ENCODE measurements at regions not wholly inside any gene's neighbourhood (a gene's known extent, or its start where the extent isn't known, plus 50 kb on each side); places are given as distances from the start of the nearest gene placed in this dataset.
"Not testable (repeated sequence)": the region's sequence is repeated elsewhere in the genome, so short reads cannot be mapped to it uniquely, and the experiment has no call there.

GRCh38 chr2:12543076-12543977 lies 173.4 kb upstream of the TRIB2 start:
- DNase-seq (ENCODE audit: low spot score) = no peak

DNA sequence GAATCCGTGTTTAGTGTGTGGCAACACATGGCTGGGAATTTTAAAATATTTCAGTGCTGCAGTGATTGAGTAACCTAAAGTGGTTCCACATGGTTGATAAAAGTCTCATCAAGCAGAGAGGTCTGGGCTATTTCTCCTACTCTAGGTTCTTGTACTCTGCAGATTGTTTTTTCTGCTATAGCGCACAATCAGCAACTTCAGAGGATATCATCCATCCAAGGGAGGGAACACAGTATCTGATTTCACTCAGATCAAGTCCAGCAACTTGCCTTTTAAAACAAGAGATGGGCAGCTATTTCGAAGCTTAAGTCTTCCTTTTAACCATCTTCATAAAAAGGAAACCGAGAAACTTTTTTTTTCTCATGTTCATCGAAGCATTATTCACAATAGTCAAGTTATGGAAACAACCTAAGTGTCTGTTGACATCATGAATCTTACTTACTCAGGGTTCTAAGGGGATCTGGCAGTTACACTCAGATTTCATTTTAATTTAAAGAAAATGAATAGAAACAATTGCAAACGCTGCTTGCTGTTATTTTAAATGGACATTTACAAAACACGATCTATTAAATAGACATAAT lies 172.7 kb upstream of the TRIB2 start:
- no peak for DNase-seq (ENCODE audit: low spot score)

DNA sequence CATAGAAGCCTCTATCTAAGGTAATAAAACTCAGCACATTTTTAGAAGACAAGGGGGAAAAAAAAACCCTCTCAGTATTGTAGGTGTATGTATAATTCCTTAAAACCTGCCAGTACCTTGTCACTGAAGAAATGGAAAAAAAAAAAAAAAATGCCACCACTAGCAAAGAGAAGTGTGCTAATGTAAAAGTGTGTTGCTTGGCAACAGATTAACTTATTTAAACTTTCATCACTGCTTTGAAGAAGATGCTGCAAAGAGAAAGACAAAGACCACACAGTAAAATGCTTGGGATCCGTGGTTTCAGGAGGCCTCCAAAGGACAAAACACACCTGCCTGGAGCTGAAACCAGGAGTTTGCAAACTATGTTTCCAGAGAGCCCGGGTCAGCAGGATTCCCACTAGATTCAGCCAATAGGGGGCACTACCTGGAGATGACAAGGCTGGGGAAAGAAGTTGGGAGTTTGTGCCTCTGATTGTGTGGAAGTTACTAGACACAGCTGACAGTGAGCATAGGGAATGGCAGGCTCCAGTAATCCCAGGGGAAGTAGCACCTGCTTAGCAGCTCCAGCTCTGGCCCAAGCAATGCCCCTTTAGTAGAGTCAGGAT lies 169.1 kb upstream of the TRIB2 start:
- DNase-seq (ENCODE audit: low spot score) = no peak

GRCh38 chr2:12548906-12549305 lies 167.8 kb upstream of the TRIB2 start:
- no peak for DNase-seq (ENCODE audit: low spot score)

DNA sequence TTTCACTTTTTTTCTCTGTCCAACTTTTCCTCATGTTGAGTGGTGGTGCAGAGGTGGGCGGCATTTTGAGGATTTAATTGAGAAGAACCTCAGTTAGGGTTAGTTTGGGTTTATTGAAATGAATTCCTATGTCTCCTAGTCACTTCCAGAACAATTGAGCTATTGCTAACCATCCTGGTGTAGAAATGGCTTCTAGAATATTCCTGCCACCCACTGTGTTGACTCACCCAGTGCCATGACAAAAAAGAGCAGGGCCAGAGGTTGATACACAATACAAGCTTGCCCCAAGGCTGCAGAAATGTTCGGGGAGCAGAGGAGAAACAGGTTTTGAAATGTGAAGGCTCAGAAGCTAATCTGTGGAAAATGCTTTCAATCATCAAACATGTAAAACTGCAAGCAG lies 167.1 kb upstream of the TRIB2 start:
- no peak for DNase-seq (ENCODE audit: low spot score)

DNA sequence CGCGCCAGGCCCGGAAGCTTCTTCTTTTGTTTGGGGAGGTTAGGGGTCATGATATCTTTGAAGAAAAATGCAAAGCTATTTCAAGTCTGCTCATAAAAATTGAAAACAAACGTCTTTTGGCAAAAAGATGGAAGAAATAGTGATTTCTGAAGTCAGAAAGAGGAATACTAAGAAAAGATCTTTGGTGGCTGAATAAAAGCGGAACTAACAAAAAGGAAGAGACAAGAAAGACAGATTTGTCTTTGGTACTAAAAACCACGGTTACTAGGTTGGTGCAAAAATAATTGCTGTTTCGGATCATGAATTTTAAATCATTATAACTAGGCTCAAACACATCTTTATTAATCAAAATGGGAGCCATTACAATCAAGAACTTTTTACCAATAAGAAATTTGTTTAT lies 164.6 kb upstream of the TRIB2 start:
- peak; percentile 43 for DNase-seq (ENCODE audit: low spot score)

GRCh38 chr2:12554224-12555011 lies 162.3 kb upstream of the TRIB2 start:
- no peak for DNase-seq (ENCODE audit: low spot score)

- no peak for DNase-seq (ENCODE audit: low spot score)
These were observed 161.6 kb upstream of the TRIB2 start for GRCh38 chr2:12555012-12555645.

GRCh38 chr2:12556762-12557161 lies 160.0 kb upstream of the TRIB2 start:
- no peak for DNase-seq (ENCODE audit: low spot score)

DNA sequence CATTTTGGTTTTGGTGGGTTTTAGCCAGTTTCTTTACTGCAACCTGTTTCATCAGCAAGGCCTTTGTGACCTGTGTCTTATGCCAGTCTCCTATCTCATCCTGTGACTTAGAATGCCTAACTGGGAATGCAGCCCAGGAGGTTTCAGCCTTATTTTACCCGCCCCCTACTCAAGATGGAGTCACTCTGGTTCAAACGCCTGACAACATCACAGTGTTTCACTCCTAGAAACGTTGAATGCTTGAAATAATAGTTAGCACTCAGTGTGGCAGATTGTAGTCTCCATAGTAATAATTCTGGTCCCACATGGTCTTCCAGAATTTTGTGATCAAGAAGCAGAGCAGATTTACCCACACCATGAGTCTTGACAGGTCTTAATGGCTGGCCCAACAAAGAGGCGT lies 159.0 kb upstream of the TRIB2 start:
- no peak for DNase-seq (ENCODE audit: low spot score)

- no peak for DNase-seq (ENCODE audit: low spot score)
These were observed 158.2 kb upstream of the TRIB2 start for GRCh38 chr2:12558519-12558918.

GRCh38 chr2:12560618-12561017 lies 156.1 kb upstream of the TRIB2 start:
- peak; percentile 29 for DNase-seq (ENCODE audit: low spot score)

GRCh38 chr2:12567411-12567810 lies 149.3 kb upstream of the TRIB2 start:
- no peak for DNase-seq (ENCODE audit: low spot score)

DNA sequence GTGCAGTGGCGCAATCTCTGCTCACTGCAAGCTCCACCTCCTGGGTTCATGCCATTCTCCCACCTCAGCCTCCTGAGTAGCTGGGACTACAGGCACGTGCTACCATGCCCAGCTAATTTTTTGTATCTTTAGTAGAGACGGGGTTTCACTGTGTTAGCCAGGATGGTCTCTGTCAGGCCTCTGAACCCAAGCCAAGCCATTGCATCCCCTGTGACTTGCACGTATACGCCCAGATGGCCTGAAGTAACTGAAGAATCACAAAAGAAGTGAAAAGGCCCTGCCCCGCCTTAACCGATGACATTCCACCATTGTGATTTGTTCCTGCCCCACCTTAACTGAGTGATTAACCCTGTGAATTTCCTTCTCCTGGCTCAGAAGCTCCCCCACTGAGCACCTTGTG lies 147.2 kb upstream of the TRIB2 start:
- DNase-seq (ENCODE audit: low spot score) = not testable (repeated sequence)

DNA sequence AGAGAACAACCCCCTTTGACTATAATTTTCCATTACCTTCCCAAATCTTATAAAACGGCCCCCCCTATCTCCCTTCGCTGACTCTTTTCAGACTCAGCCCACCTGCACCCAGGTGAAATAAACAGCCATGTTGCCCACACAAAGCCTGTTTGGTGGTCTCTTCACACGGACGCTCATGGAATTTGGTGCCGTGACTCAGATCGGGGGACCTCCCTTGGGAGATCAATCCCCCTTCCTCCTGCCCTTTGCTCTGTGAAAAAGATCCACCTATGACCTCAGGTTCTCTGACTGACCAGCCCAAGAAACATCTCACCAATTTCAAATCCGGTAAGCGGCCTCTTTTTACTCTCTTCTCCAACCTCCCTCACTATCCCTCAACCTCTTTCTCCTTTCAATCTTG lies 146.8 kb upstream of the TRIB2 start:
- DNase-seq (ENCODE audit: low spot score) = not testable (repeated sequence)

DNA sequence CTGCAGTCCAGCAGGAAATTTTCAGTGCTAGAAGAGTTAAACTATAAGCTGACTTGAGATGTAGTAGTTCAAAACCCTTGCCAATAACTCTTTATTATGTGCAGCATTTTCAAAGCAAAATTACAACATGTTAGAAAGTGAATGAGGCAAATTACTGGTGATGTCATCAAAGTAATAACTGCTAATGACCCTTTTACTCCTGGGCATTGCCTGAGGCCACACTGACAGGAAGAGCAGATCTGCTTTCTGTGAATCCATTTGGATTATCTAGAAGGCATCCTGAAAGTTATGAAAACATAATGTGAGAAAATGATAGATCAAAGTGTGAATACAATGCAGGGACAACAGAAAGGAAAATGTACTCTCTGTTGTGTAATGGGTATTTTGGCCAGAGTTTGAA lies 139.6 kb upstream of the TRIB2 start:
- DNase-seq (ENCODE audit: low spot score) = no peak

GRCh38 chr2:12577567-12578253 lies 139.0 kb upstream of the TRIB2 start:
- no peak for DNase-seq (ENCODE audit: low spot score)

DNA sequence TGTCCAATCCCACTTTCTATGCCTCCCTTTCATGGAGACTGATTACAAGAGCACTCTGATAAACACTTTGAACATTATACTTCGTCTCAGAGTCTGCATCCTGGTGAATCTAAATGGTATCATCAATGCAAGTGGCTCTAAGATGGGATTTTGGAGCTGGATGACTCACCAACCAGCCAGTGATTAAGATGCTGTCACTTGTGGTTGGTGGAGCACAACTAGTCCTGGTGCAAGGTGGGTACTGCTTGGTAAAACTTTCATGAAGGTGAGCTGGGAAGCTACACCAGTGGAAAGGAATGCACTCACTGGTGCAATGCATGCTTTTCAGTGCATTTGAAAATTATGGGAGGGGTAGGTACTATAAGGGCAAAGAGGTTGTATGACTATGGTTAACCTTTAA lies 137.7 kb upstream of the TRIB2 start:
- DNase-seq (ENCODE audit: low spot score) = no peak

GRCh38 chr2:12584338-12584737 lies 132.4 kb upstream of the TRIB2 start:
- DNase-seq (ENCODE audit: low spot score) = no peak

DNA sequence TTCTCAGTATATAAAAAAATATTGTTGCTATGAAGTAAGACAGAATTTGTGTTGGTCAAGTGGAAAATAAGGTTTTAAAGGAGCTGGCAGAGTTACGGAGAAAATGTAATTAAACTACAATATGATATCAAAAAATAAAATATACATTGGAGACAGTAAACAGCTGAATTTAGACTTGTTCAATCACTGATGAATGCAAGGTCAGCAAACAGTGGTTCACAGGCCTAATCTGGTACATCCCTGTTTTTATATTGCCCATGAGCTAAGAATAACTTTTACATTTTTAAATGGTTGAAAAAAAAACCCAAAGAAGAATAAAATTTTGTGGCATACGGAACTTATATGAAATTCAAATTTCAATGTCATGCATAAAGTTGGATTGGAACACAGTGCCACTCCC lies 131.0 kb upstream of the TRIB2 start:
- no peak for DNase-seq (ENCODE audit: low spot score)

DNA sequence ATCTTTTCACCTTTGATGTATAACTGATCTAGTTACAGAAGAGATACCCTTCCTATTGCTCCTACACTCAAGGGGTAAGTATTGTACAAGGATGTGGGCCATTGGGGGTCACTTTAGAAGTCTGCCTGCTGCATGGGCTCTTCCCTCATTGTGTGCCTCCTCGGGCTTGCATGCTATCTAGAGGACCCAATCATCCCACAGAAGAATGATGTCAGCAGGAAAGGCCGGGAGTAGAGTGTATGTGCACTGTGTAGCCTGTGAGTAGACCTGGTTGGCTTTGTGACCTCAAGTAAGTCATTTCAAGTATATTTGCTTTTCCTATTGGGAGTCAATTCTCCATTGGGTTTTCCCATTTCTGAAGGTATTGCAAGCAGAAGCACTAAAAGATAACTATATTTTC lies 129.5 kb upstream of the TRIB2 start:
- no peak for DNase-seq (ENCODE audit: low spot score)

Measured in germinal center (tissue), 1 donor.